ENCODE measurements at regions not wholly inside any gene's neighbourhood (a gene's known extent, or its start where the extent isn't known, plus 50 kb on each side); places are given as distances from the start of the nearest gene placed in this dataset.

GRCh38 chr14:24693353-24693737, 59.4 kb upstream of the GZMB start:
- H3K79me2 ChIP-seq (ENCODE audit: control insufficient read depth, insufficient read depth, low read length) = no peaks in the 10 kb centered on the region

GRCh38 chr14:24692382-24693352, 58.7 kb upstream of the GZMB start:
- Histone ChIP-seq H3K9me3 (ENCODE audit: control insufficient read depth, insufficient read depth, low read depth, low read length) (peaks cover 2% of the 10 kb centered on the region), H3K4me1 (ENCODE audit: control insufficient read depth, extremely low read depth, insufficient read depth, low read length) (no peaks in the 10 kb centered on the region), H3K4me3 (replicated peaks in 1 of 4; ENCODE audit: control extremely low read depth in 1 of 4, insufficient read depth in 1 of 4, low read depth in 3 of 4, low read length in 4 of 4) (no peak overlapping the region), H3K79me2 (ENCODE audit: control insufficient read depth, insufficient read depth, low read length) (no peaks in the 10 kb centered on the region), H4K20me1 (ENCODE audit: control insufficient read depth, extremely low read depth, insufficient read depth, low read length) (no peaks in the 10 kb centered on the region), H3K27me3 (ENCODE audit: control insufficient read depth, insufficient read depth, low read length) (no peaks in the 10 kb centered on the region), H3K4me2 (ENCODE audit: extremely low read depth, insufficient read depth, low read length) (no peak overlapping the region), H3K36me3 (ENCODE audit: control insufficient read depth, insufficient read depth, low read length) (no peaks in the 10 kb centered on the region), H2AFZ (ENCODE audit: low read length) (no peak overlapping the region), H3K9ac (ENCODE audit: insufficient read depth, low read length) (no peak overlapping the region), H3K27ac (ENCODE audit: insufficient read depth, low read length) (no peak overlapping the region)
- no peak for DNase-seq (ENCODE audit: low read depth in 2 of 2)
- TF ChIP-seq EZH2 (IDR thresholded peaks at IDR 0.05; ENCODE audit: low read length, missing control alignments) (no peak), CTCF (conservative IDR thresholded peaks at IDR 0.05 in 1 of 2, IDR thresholded peaks at IDR 0.05 in 1 of 2; ENCODE audit: low read depth in 1 of 2, low read length in 2 of 2) (no peak)

More at GRCh38 chr14:24693353-24693737, 59.4 kb upstream of the GZMB start:
- Histone ChIP-seq H3K4me2 (ENCODE audit: extremely low read depth, insufficient read depth, low read length) (no peak overlapping the region), H3K9me3 (ENCODE audit: control insufficient read depth, insufficient read depth, low read depth, low read length) (peaks cover 2% of the 10 kb centered on the region), H3K4me1 (ENCODE audit: control insufficient read depth, extremely low read depth, insufficient read depth, low read length) (no peaks in the 10 kb centered on the region), H2AFZ (ENCODE audit: low read length) (no peak overlapping the region), H3K27ac (ENCODE audit: insufficient read depth, low read length) (no peak overlapping the region), H3K4me3 (replicated peaks in 1 of 4; ENCODE audit: control extremely low read depth in 1 of 4, insufficient read depth in 1 of 4, low read depth in 3 of 4, low read length in 4 of 4) (no peak overlapping the region), H3K36me3 (ENCODE audit: control insufficient read depth, insufficient read depth, low read length) (no peaks in the 10 kb centered on the region), H4K20me1 (ENCODE audit: control insufficient read depth, extremely low read depth, insufficient read depth, low read length) (no peaks in the 10 kb centered on the region), H3K27me3 (ENCODE audit: control insufficient read depth, insufficient read depth, low read length) (no peaks in the 10 kb centered on the region), H3K9ac (ENCODE audit: insufficient read depth, low read length) (no peak overlapping the region)
- TF ChIP-seq EZH2 (IDR thresholded peaks at IDR 0.05; ENCODE audit: low read length, missing control alignments) (no peak), CTCF (conservative IDR thresholded peaks at IDR 0.05 in 1 of 2, IDR thresholded peaks at IDR 0.05 in 1 of 2; ENCODE audit: low read depth in 1 of 2, low read length in 2 of 2) (no peak)
- DNase-seq (ENCODE audit: low read depth in 2 of 2) = no peak

GRCh38 chr14:24690492-24690891, 56.5 kb upstream of the GZMB start:
- H3K27me3 ChIP-seq (ENCODE audit: control insufficient read depth, insufficient read depth, low read length) = no peaks in the 10 kb centered on the region
- no peak overlapping the region for H3K9ac ChIP-seq (ENCODE audit: insufficient read depth, low read length)
- H3K36me3 ChIP-seq (ENCODE audit: control insufficient read depth, insufficient read depth, low read length) = no peaks in the 10 kb centered on the region
- no peak overlapping the region for H2AFZ ChIP-seq (ENCODE audit: low read length)
- H3K27ac ChIP-seq (ENCODE audit: insufficient read depth, low read length) = no peak overlapping the region
- H3K79me2 ChIP-seq (ENCODE audit: control insufficient read depth, insufficient read depth, low read length) = no peaks in the 10 kb centered on the region
- no peak for DNase-seq (ENCODE audit: low read depth in 2 of 2)
- no peak for TF ChIP-seq EZH2 (IDR thresholded peaks at IDR 0.05; ENCODE audit: low read length, missing control alignments)
- TF ChIP-seq CTCF (conservative IDR thresholded peaks at IDR 0.05 in 1 of 2, IDR thresholded peaks at IDR 0.05 in 1 of 2; ENCODE audit: low read depth in 1 of 2, low read length in 2 of 2) = no peak
- H3K9me3 ChIP-seq (ENCODE audit: control insufficient read depth, insufficient read depth, low read depth, low read length) = no peaks in the 10 kb centered on the region
- no peak overlapping the region for H3K4me3 ChIP-seq (replicated peaks in 1 of 4; ENCODE audit: control extremely low read depth in 1 of 4, insufficient read depth in 1 of 4, low read depth in 3 of 4, low read length in 4 of 4)
- H4K20me1 ChIP-seq (ENCODE audit: control insufficient read depth, extremely low read depth, insufficient read depth, low read length) = no peaks in the 10 kb centered on the region
- no peaks in the 10 kb centered on the region for H3K4me1 ChIP-seq (ENCODE audit: control insufficient read depth, extremely low read depth, insufficient read depth, low read length)
- H3K4me2 ChIP-seq (ENCODE audit: extremely low read depth, insufficient read depth, low read length) = no peak overlapping the region

Data from fibroblast of lung (primary cell).